NK-92 treated with Interleukin-12 subunit alpha and Interleukin-12 subunit beta, amount 100 ng/mL, for 24 hours (cell line): ENCODE measurements at regions not wholly inside any gene's neighbourhood (a gene's known extent, or its start where the extent isn't known, plus 50 kb on each side); places are given as distances from the start of the nearest gene placed in this dataset.

Experiments used
- DNase-seq: peaks from one replicate; lab custom pipeline; 2025; lab: John Stamatoyannopoulos, UW

DNA sequence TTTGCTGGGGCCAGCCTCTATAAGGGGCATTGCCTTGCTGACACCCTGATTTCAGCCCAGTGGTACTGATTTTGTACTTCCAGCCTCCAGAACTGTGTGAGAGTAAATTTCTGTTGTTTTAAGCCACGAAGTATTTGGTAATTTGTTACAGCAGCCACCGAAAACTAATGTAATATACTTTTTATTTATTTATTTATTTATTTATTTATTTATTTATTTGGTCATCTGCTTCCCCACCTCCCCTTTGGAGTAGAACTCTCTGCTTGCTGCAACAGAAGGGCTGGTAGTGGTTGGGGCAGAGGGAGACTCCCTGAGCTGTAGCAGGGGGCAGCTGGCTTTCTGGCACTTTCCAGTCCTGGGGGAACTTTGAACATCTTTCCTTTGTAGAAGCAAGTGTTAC, 128.4 kb upstream of the RAG2 start:
- DNase-seq, result no peak

- DNase-seq, result no peak
These were observed 126.8 kb upstream of the RAG2 start for GRCh38 chr11:36724742-36725385.

GRCh38 chr11:36722421-36722820, 124.4 kb upstream of the RAG2 start:
- DNase-seq, result no peak

- DNase-seq, result no peak
These were observed 121.5 kb upstream of the RAG2 start for GRCh38 chr11:36719358-36720107.

GRCh38 chr11:36718451-36718850, 120.4 kb upstream of the RAG2 start:
- no peak for DNase-seq

GRCh38 chr11:36713715-36714114, 115.7 kb upstream of the RAG2 start:
- no peak for DNase-seq

- DNase-seq, result no peak
These were observed 113.2 kb upstream of the RAG2 start for GRCh38 chr11:36711104-36711825.
